K562 (cell line): ENCODE measurements at regions not wholly inside any gene's neighbourhood (a gene's known extent, or its start where the extent isn't known, plus 50 kb on each side); places are given as distances from the start of the nearest gene placed in this dataset.

Source experiments
- ATAC-seq: fragments of 200-7000 bp; cut with Tn5 transposase; 3 replicates; pipeline ENCODE4 v1.9.1; 2020; ENCODE audit warnings: moderate library complexity
- BruUV-seq: library from RNA; stranded (reverse); fragments of 400-500 nt; replicated peaks from 2 replicates; lab custom pipeline; 2021; lab: Mats Ljungman, UMichigan
- CTCF ChIA-PET: fragments of 300-600 bp; formaldehyde crosslinking; extraction: SDS; loops from one replicate; lab custom pipeline; 2021; ENCODE audit warnings: low intra/inter-chr PET ratio; lab: Yijun Ruan, JAX
- POLR2A ChIA-PET: fragments of 300-600, 350-650 bp; sonication (Branson Sonifier 250); formaldehyde crosslinking; extraction: SDS; loops from one replicate; lab custom pipeline; 2021; ENCODE audit warnings: antibody characterized with exemption, inconsistent platforms; lab: Yijun Ruan, JAX
- DNase-seq, 4 experiments: peaks; one replicate each; pipeline versions ENCODE4 v3.0.0 to v3.0.0-alpha.2; 2011 to 2018; ENCODE audit warnings: low spot score in 3 of 4, mixed read lengths in 3 of 4; ENCODE audit errors: extremely low read depth in 1 of 4
- FAIRE-seq: peaks from 2 replicates; lab custom pipeline; 2011; peaks lifted over from hg19 to GRCh38; lab: Jason Lieb, UNC
- H2AFZ ChIP-seq: 2 replicates; pipeline ENCODE4 v1.6.0; 2011; ENCODE audit warnings: low read depth, low read length, control low read depth, inconsistent platforms
- H3K27ac ChIP-seq: fragments of 200-600 bp; 3 replicates; pipeline ENCODE4 v1.8.0; 2011; ENCODE audit warnings: low read depth, mild to moderate bottlenecking, control low read depth, inconsistent platforms, low read length, moderate library complexity, mixed read lengths; ENCODE audit errors: extremely low read depth
- H3K27me3 ChIP-seq, 2 experiments: fragments of 300-600 bp in 1 of 2; 2 replicates in 1 of 2; 3 replicates in 1 of 2; pipeline versions ENCODE4 v1.6.0 to v1.8.0; 2011; ENCODE audit warnings: inconsistent platforms in 2 of 2, low read length in 2 of 2, mild to moderate bottlenecking in 1 of 2, mixed read lengths in 1 of 2, moderate library complexity in 1 of 2; ENCODE audit not compliant: control insufficient read depth in 2 of 2, insufficient read depth in 2 of 2
- H3K36me3 ChIP-seq: fragments of 300-600 bp; 3 replicates; pipeline ENCODE4 v1.8.0; 2011; ENCODE audit warnings: mild to moderate bottlenecking, low read length, inconsistent platforms; ENCODE audit not compliant: control insufficient read depth, insufficient read depth
- H3K4me1 ChIP-seq, 2 experiments: fragments of 200-600 bp in 1 of 2; replicated peaks in 1 of 2; 2 replicates in 1 of 2; 3 replicates in 1 of 2; pipeline versions ENCODE4 v1.5.1 to v1.8.0; 2011; ENCODE audit warnings: inconsistent platforms in 2 of 2, low read length in 2 of 2, mild to moderate bottlenecking in 1 of 2, mixed read lengths in 1 of 2, moderate library complexity in 1 of 2; ENCODE audit not compliant: control insufficient read depth in 2 of 2, insufficient read depth in 2 of 2
- H3K4me2 ChIP-seq: 2 replicates; pipeline ENCODE4 v1.6.1; 2011; ENCODE audit warnings: low read length, control low read depth, inconsistent platforms, mixed read lengths; ENCODE audit not compliant: insufficient read depth
- H3K4me3 ChIP-seq: fragments of 200-600 bp; sonication (generic), shearing (Covaris generic); 2 replicates; pipeline ENCODE4 v1.5.1; 2016; ENCODE audit warnings: control low read depth, inconsistent platforms
- H3K79me2 ChIP-seq: fragments of 200-600 bp; 3 replicates; pipeline ENCODE4 v1.8.0; 2011; ENCODE audit warnings: low read length, inconsistent platforms; ENCODE audit not compliant: control insufficient read depth, insufficient read depth
- H3K9ac ChIP-seq, 2 experiments: 2 replicates each; pipeline versions ENCODE4 v1.6.0 to v1.6.1; 2011; ENCODE audit warnings: low read depth in 2 of 2, low read length in 2 of 2, control low read depth in 1 of 2, inconsistent platforms in 1 of 2, mild to moderate bottlenecking in 1 of 2, mixed read lengths in 1 of 2; ENCODE audit not compliant: insufficient read depth in 1 of 2
- H3K9me1 ChIP-seq: one replicate; pipeline ENCODE4 v1.6.0; 2011; ENCODE audit warnings: inconsistent platforms, mild to moderate bottlenecking, low read length, moderate library complexity; ENCODE audit not compliant: control insufficient read depth, insufficient read depth
- H3K9me3 ChIP-seq: replicated peaks from 2 replicates; pipeline ENCODE4 v1.5.1; 2011; ENCODE audit warnings: low read depth, low read length, inconsistent platforms; ENCODE audit not compliant: control insufficient read depth, insufficient read depth
- H4K20me1 ChIP-seq: replicated peaks from 2 replicates; pipeline ENCODE4 v1.6.1; 2011; ENCODE audit warnings: low read length, inconsistent platforms, mixed read lengths; ENCODE audit not compliant: control insufficient read depth, insufficient read depth
- ATF3 ChIP-seq, 2 experiments: fragments of 450-650 bp in 1 of 2; sonication (generic) in 1 of 2; formaldehyde crosslinking in 1 of 2; IDR thresholded peaks in 1 of 2; conservative IDR thresholded peaks in 1 of 2; 2 replicates each; pipeline versions ENCODE4 v1.6.1 to v1.8.1; 2016 to 2023; ENCODE audit warnings: mild to moderate bottlenecking in 2 of 2, moderate library complexity in 2 of 2, inconsistent platforms in 1 of 2, missing genetic modification reagents in 1 of 2
- BCOR ChIP-seq: fragments of 450-650 bp; IDR thresholded peaks from 2 replicates; pipeline ENCODE4 v1.6.1; 2016
- CEBPG ChIP-seq, 3 experiments: fragments of 200-800 bp in 1 of 3; sonication (Bioruptor generic) in 1 of 3; sonication (generic) in 1 of 3; formaldehyde crosslinking in 1 of 3; IDR thresholded peaks in 2 of 3; conservative IDR thresholded peaks in 1 of 3; 2 replicates each; pipeline versions ENCODE4 v1.6.1 to v1.8.0; 2016 to 2022; ENCODE audit warnings: missing compliant biosample characterization in 2 of 3, missing genetic modification characterization in 2 of 3, mild to moderate bottlenecking in 1 of 3, missing genetic modification reagents in 1 of 3
- FOXP4 ChIP-seq: sonication (generic); formaldehyde crosslinking; IDR thresholded peaks from 2 replicates; pipeline ENCODE4 v1.8.0; 2022; ENCODE audit warnings: mild to moderate bottlenecking, missing genetic modification reagents, borderline replicate concordance
- HDGF ChIP-seq: fragments of 450-650 bp; IDR thresholded peaks from 2 replicates; pipeline ENCODE4 v1.6.1; 2016
- POU5F1 ChIP-seq: fragments of 150-350 bp; IDR thresholded peaks from 2 replicates; pipeline ENCODE4 v1.6.1; 2014; ENCODE audit warnings: borderline replicate concordance, low read length, low read depth, mild to moderate bottlenecking; ENCODE audit not compliant: partially characterized antibody
- ZNF316 ChIP-seq: fragments of 450-650 bp; IDR thresholded peaks from 2 replicates; pipeline ENCODE4 v1.6.1; 2016
- in situ Hi-C: fragments of 300-500 bp; cut with MboI; formaldehyde crosslinking; loops from 4 replicates; pipeline ENCODE4 v1.15.0; 2018; ENCODE audit warnings: inconsistent platforms, mixed read lengths
- intact Hi-C: fragments of 100-400 bp; cut with micrococcal nuclease; formaldehyde crosslinking; loops from 2 replicates; pipeline ENCODE4 v1.14.2; 2022

GRCh38 chr4:134309715-134310114 is 108.1 kb upstream of the PABPC4L start (continued):
- TF ChIP-seq FOXP4 (CRISPR knock-in tag): no peak

DNA sequence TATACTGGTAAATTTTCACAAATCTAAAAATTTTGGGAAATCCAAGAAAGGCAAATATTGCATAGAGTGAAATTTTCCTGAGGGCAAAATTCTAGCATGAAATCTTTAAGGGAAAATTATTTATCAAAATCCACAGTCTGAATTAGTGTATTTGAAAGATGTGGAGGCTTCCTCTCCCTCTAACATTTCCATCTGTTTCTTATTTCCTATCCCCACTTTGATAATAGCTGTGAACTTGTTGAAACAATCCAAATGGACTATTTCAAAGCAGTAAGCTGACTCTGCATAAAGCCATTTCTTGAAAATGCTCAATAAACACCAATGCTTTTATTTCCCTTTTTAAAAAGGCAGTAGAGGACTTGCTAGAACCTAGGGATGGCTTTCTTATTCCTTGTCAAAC is 107.3 kb upstream of the PABPC4L start:
- intact Hi-C loops (no loop called here), in situ Hi-C loops (no loop called here)
- Histone ChIP-seq H3K4me3 (no peak overlapping the region), H2AFZ (no peak overlapping the region), H3K9ac (no peak overlapping the region), H3K9me3 (no peaks in the 10 kb centered on the region; the same call in none of the 2 replicates), H3K79me2 (no peaks in the 10 kb centered on the region), H4K20me1 (no peaks in the 10 kb centered on the region)
- no TSS peak for BruUV-seq
- no peak for TF ChIP-seq BCOR
- TF ChIP-seq ZNF316: peak; percentile 34; the same call in 1 of the 2 replicates
- TF ChIP-seq, all 486 proteins: peak for 1
- ChIA-PET CTCF (no interaction called here), POLR2A (no interaction called here)
- Histone ChIP-seq H3K4me2 (no peak overlapping the region), H3K9me1 (no peaks in the 10 kb centered on the region), H3K36me3 (no peaks in the 10 kb centered on the region), H3K27me3 (no peaks in the 10 kb centered on the region), H3K4me1 (no peaks in the 10 kb centered on the region), H3K27ac (no peak overlapping the region)
- FAIRE-seq (no peak), ATAC-seq (no peak), DNase-seq (no peak)

DNA sequence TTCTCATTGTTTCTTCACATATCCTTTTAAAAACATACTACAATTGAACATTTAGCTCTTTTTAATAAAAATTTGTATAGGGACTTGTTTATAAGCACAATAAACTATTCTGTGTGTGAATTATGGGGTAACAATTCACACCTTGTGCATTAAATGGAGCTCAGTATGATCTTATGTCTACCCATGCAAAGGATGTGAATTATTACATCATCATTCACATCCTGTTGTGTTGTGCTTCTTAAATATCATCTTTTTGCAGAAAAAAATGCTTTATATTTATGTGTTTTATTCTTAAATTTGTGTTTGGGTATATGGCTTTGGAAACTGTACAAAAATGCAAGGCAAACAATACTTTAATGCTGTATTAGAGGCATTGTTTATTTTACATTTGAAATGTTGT is 96.7 kb upstream of the PABPC4L start:
- intact Hi-C loops (no loop called here), in situ Hi-C loops (no loop called here)
- Histone ChIP-seq H3K4me2 (no peak overlapping the region), H3K9me3 (no peaks in the 10 kb centered on the region; the same call in 1 of the 2 replicates), H3K9ac (no peak overlapping the region), H3K9me1 (no peaks in the 10 kb centered on the region), H3K27me3 (no peaks in the 10 kb centered on the region), H3K79me2 (peaks cover 23% of the 10 kb centered on the region), H4K20me1 (no peaks in the 10 kb centered on the region), H2AFZ (no peak overlapping the region), H3K36me3 (no peaks in the 10 kb centered on the region), H3K4me3 (no peak overlapping the region), H3K27ac (no peak overlapping the region), H3K4me1 (no peaks in the 10 kb centered on the region)
- no peak for TF ChIP-seq HDGF
- TF ChIP-seq ATF3 (IDR thresholded peaks at IDR 0.05): peak; percentile 77
- TF ChIP-seq ATF3 (CRISPR knock-in tag; conservative IDR thresholded peaks at IDR 0.05): no peak
- TF ChIP-seq CEBPG (CRISPR knock-in tag; IDR thresholded peaks at IDR 0.05): no peak
- peak; percentile 53 to 65; a peak in 3 of 4 replicates for TF ChIP-seq CEBPG (tag; conservative IDR thresholded peaks at IDR 0.05 in 1 of 2, IDR thresholded peaks at IDR 0.05 in 1 of 2)
- no peak for TF ChIP-seq POU5F1
- FAIRE-seq (no peak), ATAC-seq (no peak), DNase-seq (no peak)
- ChIA-PET POLR2A (no interaction called here), CTCF (no interaction called here)
- BruUV-seq: no TSS peak
